GM18868 (cell line): ENCODE measurements at regions not wholly inside any gene's neighbourhood (a gene's known extent, or its start where the extent isn't known, plus 50 kb on each side); places are given as distances from the start of the nearest gene placed in this dataset.

ENCODE experiments used
- ATAC-seq: cut with Tn5 transposase; IDR thresholded peaks from one replicate; pipeline ENCODE4 v1.9.1; 2021; ENCODE audit warnings: mild to moderate bottlenecking, moderate library complexity; ENCODE audit not compliant: unreplicated experiment

DNA sequence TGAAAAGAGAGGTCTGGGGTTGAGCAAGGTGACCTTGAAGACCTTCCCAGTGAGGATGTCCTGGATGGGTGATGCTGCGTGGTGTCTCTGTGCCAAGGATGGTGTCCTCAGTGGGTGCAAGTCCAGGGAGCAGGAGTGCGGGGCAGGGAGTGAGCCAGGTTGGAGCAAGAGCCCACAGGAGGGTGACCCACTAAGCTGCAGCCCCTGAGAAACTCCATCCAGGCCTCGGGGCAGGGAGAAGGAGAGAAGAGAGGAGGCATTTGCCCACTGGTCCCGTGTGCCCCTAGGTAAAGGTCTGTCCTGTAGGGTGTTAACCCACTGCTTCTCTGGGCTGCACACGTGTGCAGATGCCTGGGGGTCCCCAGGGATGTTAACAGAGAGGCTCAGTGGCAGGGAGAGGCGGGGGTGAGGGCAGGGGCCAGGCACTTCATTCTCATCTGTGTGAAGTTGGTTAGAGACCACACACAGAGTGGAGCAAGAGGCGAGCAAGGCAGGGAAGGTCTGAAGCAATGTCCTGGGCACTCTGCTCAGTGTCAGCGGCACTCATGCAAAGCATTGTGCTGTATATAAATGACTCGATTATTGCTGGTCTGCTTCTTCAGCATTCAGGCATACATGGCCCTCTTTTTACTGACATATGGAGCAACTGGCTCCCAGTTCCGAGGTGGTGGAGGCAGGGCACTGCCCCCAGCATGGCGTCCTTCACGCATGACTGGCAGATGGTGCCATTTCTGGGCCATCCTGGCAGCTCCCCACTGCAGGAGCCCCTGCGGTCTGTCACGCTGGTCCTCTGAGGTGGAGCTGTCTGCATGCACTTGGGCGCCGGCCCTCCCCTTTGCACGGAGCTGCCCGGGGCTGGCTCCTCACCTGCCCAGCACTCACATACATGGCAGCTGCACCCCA lies 117.2 kb upstream of the HS6ST1 start:
- no peak for ATAC-seq

GRCh38 chr2:128436479-128437203 lies 118.0 kb upstream of the HS6ST1 start:
- ATAC-seq, result no peak

- ATAC-seq, result no peak
Measured at GRCh38 chr2:128437204-128437565, 118.5 kb upstream of the HS6ST1 start.

GRCh38 chr2:128438091-128438490 lies 119.4 kb upstream of the HS6ST1 start:
- no peak for ATAC-seq

DNA sequence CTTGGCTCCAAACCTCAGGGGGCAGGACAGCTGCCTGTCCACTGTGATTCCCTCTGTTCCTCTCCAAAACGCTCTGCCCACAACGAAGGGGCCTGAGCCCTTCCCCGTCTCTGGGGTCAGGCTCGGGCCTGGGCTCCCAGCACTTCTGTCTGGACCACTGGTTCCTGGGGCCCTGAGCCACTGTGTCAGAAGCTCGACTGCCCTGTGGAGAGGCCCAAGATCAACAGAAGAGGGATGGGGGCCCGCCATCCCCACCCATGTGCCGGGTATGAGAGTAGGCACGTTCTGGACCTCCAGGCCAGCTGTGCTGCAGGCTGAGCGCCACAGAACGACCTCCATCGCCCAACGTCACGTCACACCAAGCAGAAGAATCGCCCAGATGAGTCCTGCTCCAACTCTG lies 119.9 kb upstream of the HS6ST1 start:
- no peak for ATAC-seq

- no peak for ATAC-seq
Measured at GRCh38 chr2:128439031-128439790, 120.5 kb upstream of the HS6ST1 start.

DNA sequence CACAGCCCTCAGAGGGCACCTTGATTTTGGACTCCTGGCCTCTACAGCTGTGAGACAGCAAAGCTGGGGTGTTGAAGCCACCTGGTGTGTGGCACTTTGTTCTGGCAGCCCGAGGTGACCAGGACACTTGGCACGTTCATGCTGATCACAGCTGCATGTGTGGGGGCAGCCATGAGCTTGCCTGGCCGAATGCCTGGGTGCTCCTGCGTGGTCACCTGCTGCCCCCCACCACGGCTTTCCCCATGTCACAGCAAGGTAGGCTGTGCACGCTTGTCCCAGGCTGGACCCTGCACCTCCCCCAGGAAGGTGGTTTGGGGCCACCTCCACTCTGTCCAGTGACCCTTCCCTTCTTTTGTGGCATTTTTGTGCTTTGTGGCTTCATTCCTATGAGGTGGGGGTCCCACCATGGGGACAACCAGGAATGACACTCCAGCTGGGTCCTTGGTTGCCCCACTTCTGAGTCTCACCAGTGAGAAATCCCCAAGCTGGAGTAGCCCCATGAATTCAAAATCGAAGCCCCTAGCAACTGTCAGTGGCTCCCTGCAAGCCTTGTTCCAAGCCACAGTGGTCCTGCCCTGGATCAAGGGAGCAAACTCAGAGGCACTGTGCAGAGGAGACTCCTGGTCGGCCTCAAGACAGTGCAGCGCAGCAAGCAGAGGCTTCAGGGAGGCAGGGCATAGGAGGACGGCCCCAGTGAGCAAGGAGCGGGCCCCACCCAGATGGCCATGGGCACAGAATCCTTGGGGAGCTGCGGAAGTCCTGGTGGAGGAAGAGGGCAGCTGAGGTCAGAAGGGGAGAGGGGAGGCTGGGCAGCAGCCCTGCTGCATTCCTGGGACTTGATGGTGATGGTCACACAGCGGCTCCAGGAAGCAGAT lies 121.4 kb upstream of the HS6ST1 start:
- ATAC-seq, result no peak

DNA sequence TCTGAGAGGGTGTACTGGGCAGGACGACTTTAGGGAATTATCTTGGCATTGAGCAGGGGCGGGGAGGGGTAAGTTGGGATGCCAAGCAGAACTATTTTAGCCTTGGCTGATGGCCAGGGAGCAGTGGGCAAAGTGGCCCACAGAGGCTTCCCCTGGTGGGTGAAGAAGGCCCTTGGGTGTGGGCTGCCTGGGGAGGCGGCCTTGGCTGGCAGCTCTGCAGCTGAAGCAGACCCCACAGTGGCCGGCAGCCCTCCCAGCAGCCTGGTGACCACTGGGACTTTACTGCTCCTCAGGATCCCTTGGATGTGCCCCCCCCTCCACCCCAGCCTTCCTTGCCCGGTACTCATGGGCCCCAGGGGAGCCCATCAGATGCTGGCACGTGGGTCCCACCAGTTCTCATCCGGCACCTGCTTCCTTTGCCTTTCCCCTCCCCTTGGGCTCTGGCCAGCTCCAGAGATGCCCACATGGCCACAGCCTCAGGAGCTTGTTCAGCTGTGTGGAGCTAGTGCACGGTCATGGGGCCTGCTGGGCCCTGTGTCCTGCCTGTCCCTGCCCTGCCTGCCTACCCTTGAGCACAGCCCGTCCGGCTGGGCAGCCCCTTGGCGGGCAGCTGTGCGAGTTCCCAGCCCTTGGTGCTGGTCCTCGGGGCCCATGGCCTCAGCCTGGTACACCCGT lies 122.1 kb upstream of the HS6ST1 start:
- ATAC-seq, result no peak

DNA sequence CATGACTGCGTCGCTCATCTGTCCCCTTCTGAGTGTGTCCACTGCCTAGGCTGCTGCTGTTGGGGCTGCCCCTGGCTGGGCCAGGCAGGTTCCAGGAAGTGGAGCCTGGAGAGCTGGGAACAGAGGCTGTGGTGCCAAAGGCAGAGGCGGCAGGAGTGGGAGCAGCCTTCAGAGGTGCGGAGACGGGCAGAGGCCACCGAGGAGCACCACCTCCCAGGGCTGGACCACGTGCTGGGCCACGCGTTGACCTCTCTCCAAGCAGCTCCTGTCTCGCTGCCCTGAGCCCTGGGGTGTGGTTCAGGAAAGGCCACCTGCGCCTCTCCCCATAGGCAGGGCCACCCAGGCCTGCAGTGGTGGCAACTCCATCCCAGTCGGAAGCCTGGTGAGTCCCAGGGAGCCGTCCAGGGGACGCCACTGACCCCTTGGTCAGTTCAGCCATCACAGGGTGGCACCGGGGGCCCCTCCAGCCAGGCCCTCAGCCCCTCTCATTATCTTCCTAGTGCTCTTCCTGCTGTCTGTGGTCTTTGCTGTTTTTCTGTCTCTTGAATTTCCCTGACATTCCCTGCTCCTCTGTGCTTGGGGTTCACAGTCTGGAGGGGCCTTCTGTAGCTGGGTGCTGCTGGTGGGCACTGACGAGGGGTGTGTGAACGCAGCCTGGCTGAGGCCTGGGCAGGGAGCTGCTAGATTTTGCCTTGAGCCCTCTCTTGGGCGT lies 122.8 kb upstream of the HS6ST1 start:
- no peak for ATAC-seq

GRCh38 chr2:128442053-128442751 lies 123.5 kb upstream of the HS6ST1 start:
- no peak for ATAC-seq

- ATAC-seq, result no peak
Measured at GRCh38 chr2:128442891-128443302, 124.2 kb upstream of the HS6ST1 start.

GRCh38 chr2:128444121-128444771 lies 125.6 kb upstream of the HS6ST1 start:
- no peak for ATAC-seq

- no peak for ATAC-seq
Measured at GRCh38 chr2:128444816-128445522, 126.3 kb upstream of the HS6ST1 start.

- no peak for ATAC-seq
Measured at GRCh38 chr2:128445523-128445900, 126.8 kb upstream of the HS6ST1 start.

DNA sequence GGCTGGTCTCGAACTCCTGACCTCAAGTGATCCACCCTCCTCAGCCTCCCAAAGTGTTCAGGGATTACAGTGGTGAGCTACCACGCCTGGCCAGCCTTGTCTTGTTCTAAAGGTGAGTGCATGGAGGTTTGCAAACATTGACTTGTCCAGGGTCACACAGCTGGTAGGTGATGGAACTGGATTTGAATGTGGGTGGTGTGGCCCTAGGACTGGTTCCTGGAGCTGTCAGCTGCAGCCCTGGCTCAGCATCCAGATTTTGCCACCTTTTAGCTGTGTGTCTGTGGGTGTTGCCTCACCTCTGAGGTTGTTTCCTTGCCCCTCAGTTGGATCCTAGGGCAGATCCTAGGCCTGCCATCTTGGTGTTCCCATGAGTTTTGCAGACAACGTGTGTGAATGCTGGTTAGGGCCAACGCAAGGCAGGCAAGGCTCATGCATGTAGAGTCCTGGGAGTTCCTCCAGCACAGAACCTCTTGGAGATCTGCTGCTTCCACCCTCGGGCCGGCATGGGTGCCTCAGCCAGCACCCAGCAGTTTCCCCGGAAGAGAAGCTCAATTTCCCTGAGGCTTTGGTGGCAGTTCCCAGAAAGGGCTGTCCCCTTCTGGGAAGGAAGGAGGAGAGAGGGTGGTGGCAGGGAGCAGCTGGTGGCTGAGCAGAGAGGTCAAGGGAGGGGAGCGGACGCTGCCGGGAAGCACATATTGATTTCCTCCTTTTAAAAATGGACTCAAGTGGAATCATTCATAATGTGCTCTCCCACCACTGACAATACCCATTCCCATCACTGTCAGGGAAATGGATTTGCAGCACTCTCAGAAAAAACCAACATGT lies 127.6 kb upstream of the HS6ST1 start:
- no peak for ATAC-seq

GRCh38 chr2:128446874-128447537 lies 128.3 kb upstream of the HS6ST1 start:
- ATAC-seq, result no peak
